Naive thymus-derived CD8-positive, alpha-beta T cell (primary cell): ENCODE measurements at regions not wholly inside any gene's neighbourhood (a gene's known extent, or its start where the extent isn't known, plus 50 kb on each side); places are given as distances from the start of the nearest gene placed in this dataset.
"Not testable (repeated sequence)": the region's sequence is repeated elsewhere in the genome, so short reads cannot be mapped to it uniquely, and the experiment has no call there.

Experiments
- ATAC-seq, 2 donors: fragments of 150-1000 bp; cut with Tn5 transposase in 1 of 2; sonication (Bioruptor Pico), chemical (Tn5 transposase) in 1 of 2; 1 replicate in 1 of 2; 2 replicates in 1 of 2; pipeline ENCODE4 v1.10.0; 2021; ENCODE audit warnings: mild to moderate bottlenecking in 2 of 2, moderate library complexity in 2 of 2
- POLR2A ChIA-PET: fragments of 350-600 bp; sonication (Branson Sonifier 250); formaldehyde crosslinking; loops from one replicate; lab custom pipeline; 2021; ENCODE audit warnings: antibody characterized with exemption; lab: Charles Lee
- DNase-seq, 10 donors: peaks; one replicate each; pipeline versions ENCODE4 v3.0.0 to v3.0.0-alpha.2; 2020 to 2022
- H3K27ac Mint-ChIP-seq, 10 donors: one replicate each; pipeline ENCODE4 v1.8.0; 2020 to 2022; ENCODE audit warnings: mild to moderate bottlenecking in 10 of 10, mixed read lengths in 10 of 10, moderate library complexity in 4 of 10, inconsistent platforms in 1 of 10
- H3K27me3 Mint-ChIP-seq, 5 donors: one replicate each; pipeline ENCODE4 v1.8.0; 2021 to 2022; ENCODE audit warnings: mixed read lengths in 5 of 5
- H3K36me3 Mint-ChIP-seq, 3 donors: one replicate each; pipeline ENCODE4 v1.8.0; 2020 to 2022; ENCODE audit warnings: mixed read lengths in 3 of 3, mild to moderate bottlenecking in 2 of 3, inconsistent platforms in 1 of 3
- H3K4me1 Mint-ChIP-seq, 4 donors: one replicate each; pipeline ENCODE4 v1.8.0; 2021 to 2022; ENCODE audit warnings: mixed read lengths in 4 of 4
- H3K4me3 Mint-ChIP-seq, 10 donors: one replicate each; pipeline ENCODE4 v1.8.0; 2020 to 2022; ENCODE audit warnings: mild to moderate bottlenecking in 10 of 10, mixed read lengths in 10 of 10, moderate library complexity in 6 of 10, inconsistent platforms in 1 of 10
- H3K9me3 Mint-ChIP-seq, 9 donors: one replicate each; pipeline ENCODE4 v1.8.0; 2020 to 2022; ENCODE audit warnings: mixed read lengths in 9 of 9, mild to moderate bottlenecking in 3 of 9, inconsistent platforms in 1 of 9, moderate library complexity in 1 of 9

GRCh38 chr7:46610746-46611145 lies 689.7 kb upstream of the IGFBP3 start:
- DNase-seq = no peak
- Mint-ChIP-seq H3K27ac (no peak overlapping the region), H3K27me3 (no peaks in the 10 kb centered on the region), H3K9me3 (peaks cover 0 to 9% (median 0%) of the 10 kb centered on the region in 9 donors), H3K36me3 (no peaks in the 10 kb centered on the region), H3K4me1 (no peaks in the 10 kb centered on the region), H3K4me3 (no peak overlapping the region)
- POLR2A ChIA-PET = no interaction called here
- ATAC-seq = no peak

DNA sequence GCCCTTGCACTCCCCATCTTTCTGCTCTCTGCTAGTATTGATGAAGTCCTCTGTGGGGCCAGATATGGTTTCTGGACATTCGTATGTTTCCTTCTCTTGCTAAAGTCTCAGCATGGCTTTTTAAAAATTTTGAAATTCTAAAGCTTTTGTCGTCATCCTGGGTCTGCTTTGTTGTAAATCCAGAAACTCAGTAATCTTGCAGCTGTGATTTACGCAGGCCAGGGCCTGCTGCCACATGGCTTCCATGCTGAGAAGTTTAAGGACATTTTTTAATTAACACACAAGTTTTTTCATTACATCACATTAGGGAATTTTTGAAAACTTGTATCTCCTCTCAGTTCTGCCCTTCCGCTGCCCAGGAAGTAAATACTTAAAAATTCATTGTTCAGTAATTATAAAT lies 686.1 kb upstream of the IGFBP3 start:
- H3K27me3 Mint-ChIP-seq = no peaks in the 10 kb centered on the region
- no peak for ATAC-seq
- peaks cover 0 to 9% (median 0%) of the 10 kb centered on the region in 9 donors for H3K9me3 Mint-ChIP-seq
- no peaks in the 10 kb centered on the region for H3K36me3 Mint-ChIP-seq
- POLR2A ChIA-PET = no interaction called here
- no peak overlapping the region for H3K4me3 Mint-ChIP-seq
- no peak overlapping the region for H3K27ac Mint-ChIP-seq
- no peak for DNase-seq
- no peaks in the 10 kb centered on the region for H3K4me1 Mint-ChIP-seq

- Mint-ChIP-seq H3K27ac (no peak overlapping the region), H3K4me1 (no peaks in the 10 kb centered on the region), H3K9me3 (peaks cover 0 to 9% (median 0%) of the 10 kb centered on the region in 9 donors), H3K36me3 (no peaks in the 10 kb centered on the region), H3K27me3 (no peaks in the 10 kb centered on the region), H3K4me3 (no peak overlapping the region)
- POLR2A ChIA-PET = no interaction called here
- DNase-seq (no peak), ATAC-seq (no peak)
Measured at GRCh38 chr7:46606761-46607160, 685.7 kb upstream of the IGFBP3 start.

- H3K9me3 Mint-ChIP-seq = peaks cover 0 to 10% (median 0%) of the 10 kb centered on the region in 9 donors
- H3K36me3 Mint-ChIP-seq = no peaks in the 10 kb centered on the region
- ATAC-seq (no peak), DNase-seq (no peak)
- POLR2A ChIA-PET = no interaction called here
- no peak overlapping the region for H3K27ac Mint-ChIP-seq
- H3K4me3 Mint-ChIP-seq = no peak overlapping the region
- no peaks in the 10 kb centered on the region for H3K4me1 Mint-ChIP-seq
- H3K27me3 Mint-ChIP-seq = no peaks in the 10 kb centered on the region
Measured at GRCh38 chr7:46604241-46604661, 683.2 kb upstream of the IGFBP3 start.

GRCh38 chr7:46603780-46604179 lies 682.7 kb upstream of the IGFBP3 start:
- no peak for DNase-seq
- Mint-ChIP-seq H3K9me3 (peaks cover 0 to 12% (median 0%) of the 10 kb centered on the region in 9 donors), H3K4me3 (no peak overlapping the region), H3K27me3 (no peaks in the 10 kb centered on the region), H3K4me1 (no peaks in the 10 kb centered on the region), H3K27ac (no peak overlapping the region), H3K36me3 (no peaks in the 10 kb centered on the region)
- POLR2A ChIA-PET = no interaction called here
- no peak for ATAC-seq

- Mint-ChIP-seq H3K27me3 (no peaks in the 10 kb centered on the region), H3K9me3 (peaks cover 0 to 12% (median 0%) of the 10 kb centered on the region in 9 donors), H3K36me3 (no peaks in the 10 kb centered on the region), H3K4me3 (no peak overlapping the region), H3K27ac (no peak overlapping the region), H3K4me1 (no peaks in the 10 kb centered on the region)
- POLR2A ChIA-PET = no interaction called here
- no peak for DNase-seq
- ATAC-seq = no peak
Measured at GRCh38 chr7:46603296-46603752, 682.3 kb upstream of the IGFBP3 start.

GRCh38 chr7:46600340-46600739 lies 679.3 kb upstream of the IGFBP3 start:
- POLR2A ChIA-PET = no interaction called here
- Mint-ChIP-seq H3K27ac (no peak overlapping the region), H3K4me3 (no peak overlapping the region), H3K27me3 (peaks cover 0 to 3% (median 0%) of the 10 kb centered on the region in 5 donors), H3K4me1 (no peaks in the 10 kb centered on the region), H3K36me3 (no peaks in the 10 kb centered on the region), H3K9me3 (peaks cover 0 to 12% (median 0%) of the 10 kb centered on the region in 9 donors)
- ATAC-seq = no peak
- no peak for DNase-seq

- H3K36me3 Mint-ChIP-seq, H3K4me3 Mint-ChIP-seq, H3K4me1 Mint-ChIP-seq, ATAC-seq, POLR2A ChIA-PET, H3K27me3 Mint-ChIP-seq, DNase-seq, H3K27ac Mint-ChIP-seq: not testable (repeated sequence)
- H3K9me3 Mint-ChIP-seq = peaks cover 2 to 39% (median 9%) of the 10 kb centered on the region in 9 donors
Measured at GRCh38 chr7:46594831-46595230, 673.8 kb upstream of the IGFBP3 start.

GRCh38 chr7:46590918-46591905 lies 670.1 kb upstream of the IGFBP3 start:
- DNase-seq, H3K27ac Mint-ChIP-seq, ATAC-seq, H3K27me3 Mint-ChIP-seq, POLR2A ChIA-PET, H3K4me3 Mint-ChIP-seq, H3K36me3 Mint-ChIP-seq, H3K4me1 Mint-ChIP-seq: not testable (repeated sequence)
- H3K9me3 Mint-ChIP-seq = peaks cover 2 to 37% (median 10%) of the 10 kb centered on the region in 9 donors

DNA sequence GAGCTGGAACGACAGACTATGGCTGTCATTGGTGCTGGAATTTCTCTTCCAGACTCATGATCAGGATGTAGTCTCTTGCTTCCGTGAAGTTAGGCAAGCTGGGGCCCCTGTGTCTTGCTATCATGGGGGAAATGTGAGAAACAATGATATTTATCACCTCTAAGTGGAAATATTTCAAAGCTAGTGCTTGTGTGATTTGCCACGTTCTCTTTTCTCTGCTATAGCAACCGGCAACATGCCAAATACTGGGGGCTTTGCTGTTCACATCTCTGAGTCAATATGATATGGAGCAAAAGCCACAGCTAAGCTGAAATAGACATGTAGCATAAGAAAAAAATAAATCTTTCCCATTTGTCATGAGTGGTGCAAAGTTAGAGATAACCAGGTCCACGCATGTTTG lies 668.2 kb upstream of the IGFBP3 start:
- no peak overlapping the region for H3K4me3 Mint-ChIP-seq
- peaks cover 0 to 3% (median 0%) of the 10 kb centered on the region in 5 donors for H3K27me3 Mint-ChIP-seq
- H3K36me3 Mint-ChIP-seq = peaks cover 0 to 5% (median 0%) of the 10 kb centered on the region in 3 donors

GRCh38 chr7:46586406-46586805 lies 665.3 kb upstream of the IGFBP3 start:
- ATAC-seq (no peak), DNase-seq (no peak)
- H3K9me3 Mint-ChIP-seq = peaks cover 0 to 15% (median 4%) of the 10 kb centered on the region in 9 donors
- H3K4me1 Mint-ChIP-seq = no peaks in the 10 kb centered on the region
- POLR2A ChIA-PET = no interaction called here
- H3K27ac Mint-ChIP-seq = no peak overlapping the region
- no peak overlapping the region for H3K4me3 Mint-ChIP-seq
- peaks cover 0 to 5% (median 0%) of the 10 kb centered on the region in 3 donors for H3K36me3 Mint-ChIP-seq
- peaks cover 0 to 3% (median 0%) of the 10 kb centered on the region in 5 donors for H3K27me3 Mint-ChIP-seq

More for the DNA sequence above, 668.2 kb upstream of the IGFBP3 start:
- DNase-seq = no peak
- ATAC-seq = no peak
- no peaks in the 10 kb centered on the region for H3K4me1 Mint-ChIP-seq
- POLR2A ChIA-PET = no interaction called here
- peaks cover 2 to 37% (median 9%) of the 10 kb centered on the region in 9 donors for H3K9me3 Mint-ChIP-seq
- H3K27ac Mint-ChIP-seq = no peak overlapping the region

DNA sequence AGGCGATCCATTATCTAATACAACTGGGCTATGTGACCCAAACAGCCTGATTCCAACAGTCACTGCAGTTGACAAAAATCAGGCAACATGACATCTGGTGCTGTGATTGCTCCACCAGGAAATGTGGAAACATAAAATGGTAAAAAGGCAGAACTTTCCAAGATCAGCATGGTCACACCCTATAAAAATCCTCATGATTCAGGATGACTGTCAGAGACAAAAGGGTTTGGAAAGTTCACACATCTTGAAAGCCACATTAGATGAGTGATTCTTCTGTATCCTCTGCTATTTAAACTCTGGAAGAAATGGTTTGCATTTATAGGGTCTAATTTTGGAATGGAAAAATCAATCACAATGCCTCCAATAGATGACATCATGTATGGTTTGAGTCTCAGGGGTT lies 662.6 kb upstream of the IGFBP3 start:
- H3K9me3 Mint-ChIP-seq = peaks cover 0 to 9% (median 0%) of the 10 kb centered on the region in 9 donors
- DNase-seq (no peak), ATAC-seq (no peak)
- POLR2A ChIA-PET = no interaction called here
- H3K4me3 Mint-ChIP-seq = no peak overlapping the region
- no peaks in the 10 kb centered on the region for H3K4me1 Mint-ChIP-seq
- H3K36me3 Mint-ChIP-seq = no peaks in the 10 kb centered on the region
- no peaks in the 10 kb centered on the region for H3K27me3 Mint-ChIP-seq
- H3K27ac Mint-ChIP-seq = no peak overlapping the region

GRCh38 chr7:46581268-46581667 lies 660.2 kb upstream of the IGFBP3 start:
- Mint-ChIP-seq H3K4me3 (no peak overlapping the region), H3K27me3 (no peaks in the 10 kb centered on the region), H3K9me3 (peaks cover 0 to 18% (median 4%) of the 10 kb centered on the region in 9 donors), H3K4me1 (no peaks in the 10 kb centered on the region), H3K27ac (no peak overlapping the region), H3K36me3 (no peaks in the 10 kb centered on the region)
- DNase-seq = no peak
- ATAC-seq = no peak
- POLR2A ChIA-PET = no interaction called here
